ENCODE measurements at regions not wholly inside any gene's neighbourhood (a gene's known extent, or its start where the extent isn't known, plus 50 kb on each side); places are given as distances from the start of the nearest gene placed in this dataset.

DNA sequence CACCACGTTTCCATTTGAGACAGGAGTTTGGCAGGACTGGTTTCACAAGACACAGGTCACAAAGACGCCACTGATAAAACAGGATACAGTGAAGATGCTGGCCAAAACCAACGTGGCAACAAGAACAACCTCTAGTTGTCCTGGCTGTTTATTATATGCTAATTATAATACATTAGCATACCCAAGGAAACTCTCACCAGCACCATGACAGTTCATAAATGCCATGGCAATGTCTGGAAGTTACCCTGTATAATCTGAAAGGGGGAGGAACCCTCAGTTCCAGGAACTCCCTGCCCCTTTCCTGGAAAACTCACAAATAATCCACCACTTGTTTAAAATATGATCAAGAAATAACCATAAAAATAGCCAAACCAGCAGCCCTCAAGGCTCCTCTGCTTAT is 148.3 kb downstream of the RBM43 start:
- no peak for ATAC-seq (ENCODE audit: poor library complexity)
- H3K4me3 Mint-ChIP-seq: no peak overlapping the region
- POLR2A ChIA-PET: no interaction called here

GRCh38 chr2:151111599-151112278 is 149.9 kb downstream of the RBM43 start:
- Histone ChIP-seq H3K9me3 (ENCODE audit: control insufficient read depth in 1 of 2, insufficient read depth in 1 of 2, low read length in 2 of 2) (no peaks in the 10 kb centered on the region), H3K27me3 (ENCODE audit: control insufficient read depth in 1 of 2, insufficient read depth in 2 of 2, low read length in 2 of 2) (peaks cover 0 to 7% of the 10 kb centered on the region in 2 experiments), H3K27ac (ENCODE audit: low read depth in 1 of 2, low read length in 2 of 2) (no peak overlapping the region), H3K4me3 (ENCODE audit: low read length) (no peak overlapping the region), H3K36me3 (ENCODE audit: insufficient read depth, low read length) (no peaks in the 10 kb centered on the region), H3K4me1 (ENCODE audit: insufficient read depth, low read length) (no peaks in the 10 kb centered on the region)
- intact Hi-C loops (cut with DNase I, micrococcal nuclease): no loop called here
- no peak for DNase-seq
- no peak overlapping the region for H3K27ac Mint-ChIP-seq
- H3K36me3 Mint-ChIP-seq (ENCODE audit: low read depth): no peaks in the 10 kb centered on the region
- H3K4me1 Mint-ChIP-seq (ENCODE audit: low read depth): no peaks in the 10 kb centered on the region
- POLR2A ChIA-PET: no interaction called here
- no peak for ATAC-seq (ENCODE audit: poor library complexity)
- peaks cover 23% of the 10 kb centered on the region for H3K27me3 Mint-ChIP-seq
- H3K9me3 Mint-ChIP-seq: peaks cover 9% of the 10 kb centered on the region
- H3K4me3 Mint-ChIP-seq: no peak overlapping the region
- CTCF ChIA-PET: no interaction called here
- TF ChIP-seq, protein P1, sequence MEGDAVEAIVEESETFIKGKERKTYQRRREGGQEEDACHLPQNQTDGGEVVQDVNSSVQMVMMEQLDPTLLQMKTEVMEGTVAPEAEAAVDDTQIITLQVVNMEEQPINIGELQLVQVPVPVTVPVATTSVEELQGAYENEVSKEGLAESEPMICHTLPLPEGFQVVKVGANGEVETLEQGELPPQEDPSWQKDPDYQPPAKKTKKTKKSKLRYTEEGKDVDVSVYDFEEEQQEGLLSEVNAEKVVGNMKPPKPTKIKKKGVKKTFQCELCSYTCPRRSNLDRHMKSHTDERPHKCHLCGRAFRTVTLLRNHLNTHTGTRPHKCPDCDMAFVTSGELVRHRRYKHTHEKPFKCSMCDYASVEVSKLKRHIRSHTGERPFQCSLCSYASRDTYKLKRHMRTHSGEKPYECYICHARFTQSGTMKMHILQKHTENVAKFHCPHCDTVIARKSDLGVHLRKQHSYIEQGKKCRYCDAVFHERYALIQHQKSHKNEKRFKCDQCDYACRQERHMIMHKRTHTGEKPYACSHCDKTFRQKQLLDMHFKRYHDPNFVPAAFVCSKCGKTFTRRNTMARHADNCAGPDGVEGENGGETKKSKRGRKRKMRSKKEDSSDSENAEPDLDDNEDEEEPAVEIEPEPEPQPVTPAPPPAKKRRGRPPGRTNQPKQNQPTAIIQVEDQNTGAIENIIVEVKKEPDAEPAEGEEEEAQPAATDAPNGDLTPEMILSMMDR (IDR thresholded peaks at IDR 0.05): no peak

More for the DNA sequence above, 148.3 kb downstream of the RBM43 start:
- no peak for DNase-seq
- intact Hi-C loops (cut with DNase I, micrococcal nuclease): no loop called here
- H3K27ac ChIP-seq (ENCODE audit: low read depth in 1 of 2, low read length in 2 of 2): no peak overlapping the region
- Mint-ChIP-seq H3K4me1 (ENCODE audit: low read depth) (no peaks in the 10 kb centered on the region), H3K36me3 (ENCODE audit: low read depth) (no peaks in the 10 kb centered on the region), H3K9me3 (peaks cover 4% of the 10 kb centered on the region), H3K27ac (no peak overlapping the region), H3K27me3 (peaks cover 27% of the 10 kb centered on the region)
- H3K27me3 ChIP-seq (ENCODE audit: control insufficient read depth in 1 of 2, insufficient read depth in 2 of 2, low read length in 2 of 2): peaks cover 0 to 7% of the 10 kb centered on the region in 2 experiments
- no peak overlapping the region for H3K4me3 ChIP-seq (ENCODE audit: low read length)
- no peaks in the 10 kb centered on the region for H3K36me3 ChIP-seq (ENCODE audit: insufficient read depth, low read length)
- no peaks in the 10 kb centered on the region for H3K4me1 ChIP-seq (ENCODE audit: insufficient read depth, low read length)
- CTCF ChIA-PET: no interaction called here
- no peaks in the 10 kb centered on the region for H3K9me3 ChIP-seq (ENCODE audit: control insufficient read depth in 1 of 2, insufficient read depth in 1 of 2, low read length in 2 of 2)
- TF ChIP-seq, protein P1 (IDR thresholded peaks at IDR 0.05): no peak

DNA sequence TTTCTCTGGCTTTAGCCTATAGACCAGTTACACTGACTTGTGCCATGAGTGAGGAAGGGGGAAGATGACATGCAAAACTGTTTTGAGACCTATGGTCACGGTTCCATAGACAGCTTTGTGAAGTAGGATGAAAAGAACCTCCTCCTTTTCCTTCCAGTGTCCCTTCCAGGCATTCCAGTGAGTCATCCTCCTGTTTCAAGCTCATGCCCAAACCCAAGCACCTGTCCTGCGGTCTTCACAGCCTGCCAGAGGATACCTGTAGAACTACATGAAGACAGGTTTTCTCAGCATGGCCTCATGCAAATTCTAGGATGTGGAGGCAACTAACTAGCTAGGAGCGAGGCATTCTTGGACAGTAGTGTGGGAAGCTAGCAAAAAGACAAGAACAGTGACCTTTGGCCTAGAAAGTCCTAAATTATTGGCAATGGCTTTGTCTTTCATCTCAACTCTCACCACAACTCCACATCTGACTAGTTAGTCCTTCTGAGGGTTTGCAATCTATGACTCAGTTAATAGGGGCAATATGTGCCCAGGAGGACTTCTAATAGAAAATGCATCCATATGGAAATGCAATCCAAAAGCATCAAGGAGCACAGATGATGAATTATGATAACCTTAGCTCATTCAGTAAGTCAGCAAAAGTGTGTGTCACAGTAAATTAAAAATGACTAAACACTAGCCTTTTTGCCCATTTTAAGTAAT is 154.7 kb downstream of the RBM43 start:
- Mint-ChIP-seq H3K36me3 (ENCODE audit: low read depth) (no peaks in the 10 kb centered on the region), H3K27ac (no peak overlapping the region), H3K27me3 (no peaks in the 10 kb centered on the region), H3K9me3 (peaks cover 9% of the 10 kb centered on the region), H3K4me3 (no peak overlapping the region), H3K4me1 (ENCODE audit: low read depth) (no peaks in the 10 kb centered on the region)
- ChIA-PET CTCF (no interaction called here), POLR2A (no interaction called here)
- Histone ChIP-seq H3K27me3 (ENCODE audit: control insufficient read depth in 1 of 2, insufficient read depth in 2 of 2, low read length in 2 of 2) (no peaks in the 10 kb centered on the region), H3K9me3 (ENCODE audit: control insufficient read depth in 1 of 2, insufficient read depth in 1 of 2, low read length in 2 of 2) (peaks cover 0 to 4% of the 10 kb centered on the region in 2 experiments), H3K4me1 (ENCODE audit: insufficient read depth, low read length) (no peaks in the 10 kb centered on the region), H3K4me3 (ENCODE audit: low read length) (no peak overlapping the region), H3K36me3 (ENCODE audit: insufficient read depth, low read length) (no peaks in the 10 kb centered on the region), H3K27ac (ENCODE audit: low read depth in 1 of 2, low read length in 2 of 2) (no peak overlapping the region)
- TF ChIP-seq, protein P1 (IDR thresholded peaks at IDR 0.05): no peak
- ATAC-seq (ENCODE audit: poor library complexity): no peak
- DNase-seq: no peak
- intact Hi-C loops (cut with DNase I, micrococcal nuclease): no loop called here

All from CD4-positive, alpha-beta T cell (primary cell).